Activated T-helper 2 cell treated with anti-CD3 and anti-CD28 coated beads, Interferon-gamma antibody, Interleukin-2, Interleukin-4, amounts not matched to agents 10 μg/mL and 5 μg/mL and 100 μg/mL, durations not matched to agents 14 hours and 24 hours and 36 hours (primary cell): ENCODE measurements at regions not wholly inside any gene's neighbourhood (a gene's known extent, or its start where the extent isn't known, plus 50 kb on each side); places are given as distances from the start of the nearest gene placed in this dataset.

Experiments used
- DNase-seq: peaks from one replicate; pipeline ENCODE4 v3.0.0; 2021; ENCODE audit warnings: low spot score
- H3K27ac Mint-ChIP-seq: one replicate; pipeline ENCODE4 v1.8.0; 2021; ENCODE audit warnings: mixed read lengths
- H3K27me3 Mint-ChIP-seq: one replicate; pipeline ENCODE4 v1.8.0; 2021; ENCODE audit warnings: low read depth, mixed read lengths
- H3K36me3 Mint-ChIP-seq: one replicate; pipeline ENCODE4 v1.8.0; 2021; ENCODE audit warnings: low read depth, mixed read lengths
- H3K4me1 Mint-ChIP-seq: one replicate; pipeline ENCODE4 v1.8.0; 2021; ENCODE audit warnings: low read depth, mixed read lengths
- H3K4me3 Mint-ChIP-seq: one replicate; pipeline ENCODE4 v1.8.0; 2021; ENCODE audit warnings: low read depth, mild to moderate bottlenecking, moderate library complexity, mixed read lengths
- H3K9me3 Mint-ChIP-seq: one replicate; pipeline ENCODE4 v1.8.0; 2021; ENCODE audit warnings: mixed read lengths
- intact Hi-C: fragments of 100-400 bp; cut with micrococcal nuclease; formaldehyde crosslinking; loops from one replicate; pipeline ENCODE4 v1.15.1; 2023

DNA sequence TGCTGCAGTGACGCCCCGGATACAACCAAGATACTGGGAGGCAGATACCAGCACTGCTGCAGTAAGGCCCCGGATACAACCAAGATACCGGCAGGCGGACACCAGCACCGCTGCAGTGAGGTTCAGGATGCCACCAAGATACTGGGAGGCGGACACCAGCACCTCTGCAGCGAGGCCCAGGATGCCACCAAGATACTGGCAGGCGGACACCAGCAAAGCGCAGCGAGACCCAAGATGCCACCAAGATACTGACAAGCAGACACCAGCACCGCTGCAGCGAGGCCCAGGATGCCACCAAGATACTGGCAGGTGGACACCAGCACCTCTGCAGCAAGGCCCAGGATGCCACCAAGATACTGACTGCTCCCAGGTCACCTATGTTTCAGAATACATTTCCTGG is 225.2 kb downstream of the BRD1 start:
- peaks cover 32% of the 10 kb centered on the region for H3K36me3 Mint-ChIP-seq
- peaks cover 3% of the 10 kb centered on the region for H3K4me1 Mint-ChIP-seq
- H3K27ac Mint-ChIP-seq, result no peak overlapping the region
- H3K4me3 Mint-ChIP-seq, result no peak overlapping the region
- intact Hi-C loops, result no loop called here
- H3K9me3 Mint-ChIP-seq, result peaks cover 16% of the 10 kb centered on the region
- no peaks in the 10 kb centered on the region for H3K27me3 Mint-ChIP-seq
- no peak for DNase-seq

DNA sequence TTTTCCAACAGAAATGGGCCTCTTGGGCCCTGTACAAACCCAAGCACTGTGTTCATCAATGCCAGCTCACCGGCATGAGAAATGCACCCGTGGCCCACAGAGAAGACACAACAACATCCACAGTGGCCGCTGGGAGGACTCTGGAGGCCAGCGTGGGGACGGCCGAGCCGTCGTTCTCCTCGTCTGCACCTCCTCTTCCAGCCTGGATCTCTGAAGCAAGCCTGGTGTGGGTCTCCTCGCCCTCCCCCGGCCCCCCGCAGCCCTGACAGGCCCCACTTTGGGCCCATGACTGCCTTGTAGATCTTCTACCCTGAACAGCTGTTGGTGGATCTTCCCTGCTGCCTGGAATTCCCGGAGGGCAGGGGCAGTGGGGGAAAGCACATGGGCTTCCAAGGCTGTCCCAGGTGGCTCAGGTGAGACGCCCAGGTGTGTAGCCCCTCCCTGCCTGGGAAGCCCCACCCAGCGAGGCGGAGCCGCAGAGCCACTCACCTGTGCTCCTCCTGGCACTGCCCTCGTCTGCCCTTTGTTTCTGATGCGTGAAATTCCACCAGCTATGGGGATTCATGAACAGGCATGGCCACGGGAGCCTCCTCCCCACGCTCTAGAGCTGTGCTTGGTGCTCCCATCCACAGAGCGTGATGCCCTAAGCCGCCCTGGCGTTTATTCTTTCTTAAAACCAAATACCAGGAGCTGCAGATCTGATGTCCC is 225.9 kb downstream of the BRD1 start:
- no peak overlapping the region for H3K4me3 Mint-ChIP-seq
- H3K27ac Mint-ChIP-seq, result no peak overlapping the region
- peaks cover 3% of the 10 kb centered on the region for H3K4me1 Mint-ChIP-seq
- H3K9me3 Mint-ChIP-seq, result peaks cover 16% of the 10 kb centered on the region
- intact Hi-C loops, result no loop called here
- H3K27me3 Mint-ChIP-seq, result no peaks in the 10 kb centered on the region
- DNase-seq, result no peak
- H3K36me3 Mint-ChIP-seq, result peaks cover 26% of the 10 kb centered on the region

DNA sequence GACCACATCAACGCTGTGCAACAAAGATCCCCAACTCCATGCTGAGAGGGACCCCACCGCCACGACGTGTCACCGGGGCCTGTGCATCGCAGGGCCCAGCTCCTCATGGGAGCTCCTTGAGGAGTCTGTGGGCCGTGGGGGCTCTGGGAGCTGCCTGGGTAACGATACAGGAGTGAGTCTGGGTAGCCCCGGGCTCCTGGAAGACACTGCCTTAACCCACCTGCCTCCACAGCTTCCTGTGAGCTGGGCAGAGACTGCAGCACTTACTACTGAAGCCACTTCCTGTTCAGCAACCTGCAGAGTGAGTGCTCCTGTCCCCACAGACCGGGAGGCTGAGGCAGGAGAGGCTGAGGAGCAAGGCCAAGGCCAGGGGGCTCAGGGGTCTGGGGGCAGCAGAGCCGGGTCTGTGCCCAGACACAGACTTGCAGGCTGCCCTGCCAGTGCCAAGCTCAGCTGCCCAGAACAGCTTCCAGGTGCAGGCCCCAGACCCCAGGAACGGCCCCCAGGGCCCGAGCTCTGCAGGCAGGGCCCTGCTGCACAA is 226.7 kb downstream of the BRD1 start:
- peaks cover 16% of the 10 kb centered on the region for H3K9me3 Mint-ChIP-seq
- no peaks in the 10 kb centered on the region for H3K27me3 Mint-ChIP-seq
- intact Hi-C loops, result no loop called here
- H3K4me3 Mint-ChIP-seq, result no peak overlapping the region
- H3K36me3 Mint-ChIP-seq, result peaks cover 26% of the 10 kb centered on the region
- no peak for DNase-seq
- H3K4me1 Mint-ChIP-seq, result peaks cover 3% of the 10 kb centered on the region
- H3K27ac Mint-ChIP-seq, result no peak overlapping the region

DNA sequence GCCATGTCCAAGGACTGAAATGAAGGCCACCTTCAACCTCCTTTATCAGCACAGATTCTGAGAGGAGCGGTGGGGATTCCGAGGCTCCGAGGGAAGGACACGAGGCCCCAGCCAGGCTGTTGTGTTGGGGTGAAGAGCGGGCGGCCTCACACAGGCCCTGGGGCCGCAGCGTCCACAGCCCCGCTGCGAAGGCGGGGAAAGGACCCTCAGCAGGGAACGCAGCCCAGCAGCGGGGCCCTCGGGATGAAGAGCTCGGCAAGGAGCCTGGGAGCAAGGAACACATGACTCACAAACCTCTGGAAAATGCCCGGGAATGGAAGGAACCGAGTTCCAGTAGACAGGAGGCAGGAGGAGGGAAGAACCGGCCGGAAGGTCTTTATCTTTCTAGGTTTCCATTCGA is 227.2 kb downstream of the BRD1 start:
- Mint-ChIP-seq H3K9me3 (peaks cover 15% of the 10 kb centered on the region), H3K36me3 (peaks cover 26% of the 10 kb centered on the region), H3K4me1 (peaks cover 3% of the 10 kb centered on the region), H3K27me3 (no peaks in the 10 kb centered on the region), H3K27ac (no peak overlapping the region), H3K4me3 (no peak overlapping the region)
- intact Hi-C loops, result no loop called here
- DNase-seq, result no peak

DNA sequence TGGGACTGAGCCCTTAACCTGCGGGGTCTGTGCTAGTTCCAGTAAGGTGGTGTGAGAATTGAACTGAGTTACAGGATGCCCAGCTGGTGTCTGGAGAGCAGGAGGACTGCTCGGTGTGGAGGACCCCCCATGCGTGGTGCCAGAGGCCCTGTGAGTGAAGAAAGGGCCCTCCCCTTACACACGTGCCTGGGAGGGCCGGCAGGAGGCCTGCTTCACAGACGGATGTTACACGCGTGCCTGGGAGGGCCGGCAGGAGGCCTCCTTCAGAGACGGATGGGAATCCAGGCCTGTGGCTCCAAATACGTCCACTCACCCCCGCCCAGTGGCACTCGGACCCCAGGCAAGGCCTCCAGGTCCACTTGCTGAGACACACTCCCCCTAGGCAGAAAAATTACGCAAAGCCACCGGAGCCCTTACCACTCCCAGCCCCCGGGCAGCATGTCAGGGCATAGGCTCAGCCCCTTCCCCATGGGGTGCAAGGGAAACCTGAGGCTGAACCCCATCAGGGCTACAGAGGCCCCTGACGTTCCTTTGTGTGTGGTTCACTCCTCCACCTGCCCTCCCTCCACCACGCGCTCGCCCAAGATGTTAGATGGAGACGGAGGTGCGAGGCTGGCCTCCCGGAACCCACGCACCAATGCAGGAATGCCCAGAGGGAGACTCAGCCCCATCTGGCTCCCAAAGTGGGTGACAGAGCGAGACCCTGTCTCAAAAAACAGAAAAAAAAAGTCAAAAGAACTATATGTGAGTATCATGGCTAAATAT is 227.8 kb downstream of the BRD1 start:
- no peak overlapping the region for H3K4me3 Mint-ChIP-seq
- no peak overlapping the region for H3K27ac Mint-ChIP-seq
- peaks cover 3% of the 10 kb centered on the region for H3K4me1 Mint-ChIP-seq
- no peak for DNase-seq
- intact Hi-C loops, result no loop called here
- H3K27me3 Mint-ChIP-seq, result no peaks in the 10 kb centered on the region
- peaks cover 20% of the 10 kb centered on the region for H3K36me3 Mint-ChIP-seq
- peaks cover 9% of the 10 kb centered on the region for H3K9me3 Mint-ChIP-seq

DNA sequence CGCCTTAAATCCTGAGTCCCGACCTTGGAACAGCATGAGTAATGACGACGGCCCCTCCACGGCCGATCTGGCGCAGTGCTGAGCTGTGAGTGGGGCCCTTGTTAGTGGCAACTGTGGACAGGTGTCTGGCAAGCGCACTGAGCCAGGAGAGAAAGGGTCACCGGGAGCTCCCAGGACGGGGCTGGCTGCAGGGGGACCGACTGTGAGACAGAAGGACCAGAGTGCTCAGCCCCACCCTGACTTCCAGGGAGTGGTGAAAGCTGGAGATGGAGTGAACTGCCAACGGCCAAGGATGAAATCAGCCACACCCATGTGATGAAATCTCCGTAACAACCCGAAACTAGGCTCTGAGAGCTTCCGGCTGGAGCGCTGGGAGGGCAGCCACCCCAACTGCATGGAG is 228.6 kb downstream of the BRD1 start:
- H3K36me3 Mint-ChIP-seq, result peaks cover 12% of the 10 kb centered on the region

DNA sequence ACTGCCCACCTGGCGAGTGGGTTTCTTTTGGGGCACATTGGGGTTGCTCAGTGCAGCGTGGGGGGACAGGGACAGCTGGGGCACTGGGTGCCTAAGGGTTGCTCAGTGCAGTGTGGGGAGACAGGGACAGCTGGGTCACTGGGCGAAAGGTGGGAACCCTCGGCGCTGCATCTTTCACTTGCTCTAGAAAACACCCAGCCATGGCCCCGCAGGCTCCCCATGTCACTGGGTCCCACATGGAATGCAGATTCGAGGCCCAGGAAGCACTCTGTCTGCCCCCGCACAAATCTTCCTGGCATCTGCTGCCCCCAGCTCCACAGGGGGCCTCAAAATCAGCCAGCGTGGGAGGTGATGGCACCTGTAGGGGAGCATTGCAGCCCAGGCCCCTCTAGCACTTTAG is 229.3 kb downstream of the BRD1 start:
- Mint-ChIP-seq H3K4me1 (peaks cover 3% of the 10 kb centered on the region), H3K9me3 (no peaks in the 10 kb centered on the region), H3K27me3 (no peaks in the 10 kb centered on the region), H3K27ac (no peak overlapping the region), H3K36me3 (peaks cover 5% of the 10 kb centered on the region), H3K4me3 (no peak overlapping the region)
- intact Hi-C loops, result no loop called here
- no peak for DNase-seq

More for the DNA sequence above, 228.6 kb downstream of the BRD1 start:
- Mint-ChIP-seq H3K27me3 (no peaks in the 10 kb centered on the region), H3K9me3 (peaks cover 1% of the 10 kb centered on the region), H3K4me3 (no peak overlapping the region), H3K4me1 (peaks cover 3% of the 10 kb centered on the region), H3K27ac (no peak overlapping the region)
- no peak for DNase-seq
- intact Hi-C loops, result no loop called here

DNA sequence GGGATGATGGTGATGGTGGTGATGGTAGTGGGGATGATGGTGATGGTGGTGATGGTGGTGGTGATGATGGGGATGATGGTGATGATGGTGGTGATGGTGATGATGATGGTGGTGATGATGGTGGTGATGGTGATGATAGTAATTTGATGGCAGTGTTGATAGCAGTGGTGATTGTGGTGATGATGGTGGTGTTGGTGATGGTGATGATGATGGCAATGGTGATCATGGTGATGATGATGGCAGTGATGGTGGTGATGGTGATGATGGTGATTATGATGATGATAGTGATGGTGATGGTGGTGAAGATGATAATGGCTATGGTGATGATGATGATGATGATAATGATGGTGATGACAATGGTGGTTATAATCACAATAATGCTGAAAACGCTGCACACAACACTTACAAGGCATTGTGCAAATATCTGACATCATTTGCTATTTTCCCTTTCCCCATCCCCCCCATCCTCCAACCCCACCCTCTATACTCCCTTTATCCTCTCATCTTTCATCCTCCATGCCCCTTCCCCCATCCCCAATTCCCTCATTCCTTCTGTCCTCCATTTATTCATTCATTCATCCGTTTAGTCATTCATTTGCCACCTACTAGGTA is 230.1 kb downstream of the BRD1 start:
- Mint-ChIP-seq H3K9me3 (no peaks in the 10 kb centered on the region), H3K27ac (no peak overlapping the region), H3K4me3 (no peak overlapping the region), H3K4me1 (peaks cover 3% of the 10 kb centered on the region), H3K36me3 (no peaks in the 10 kb centered on the region), H3K27me3 (no peaks in the 10 kb centered on the region)
- intact Hi-C loops, result no loop called here
- DNase-seq, result no peak

DNA sequence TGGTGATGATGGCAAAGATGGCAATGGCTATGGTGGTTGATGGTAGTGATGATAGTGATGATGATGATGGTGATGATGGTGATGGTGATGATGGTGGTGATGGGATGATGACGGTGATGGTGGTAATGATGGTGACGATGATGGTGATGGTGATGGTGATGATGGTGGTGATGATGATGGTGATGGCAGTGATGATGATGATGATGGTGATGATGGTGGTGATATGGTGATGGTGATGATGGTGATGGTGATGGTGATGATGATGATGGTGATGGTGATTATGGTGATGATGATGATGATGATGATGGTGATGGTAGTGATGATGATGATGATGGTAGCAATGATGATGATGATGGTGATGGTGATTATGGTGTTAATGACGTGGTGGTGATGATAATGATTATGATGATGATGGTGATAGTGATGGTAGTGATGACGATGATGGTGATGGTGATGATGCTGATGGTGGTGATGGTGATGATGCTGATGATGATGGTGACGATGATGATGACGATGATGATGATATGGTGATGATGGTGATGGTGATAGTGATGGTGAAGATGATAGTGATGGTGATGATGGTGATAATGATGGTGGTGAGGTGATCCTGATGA is 232.1 kb downstream of the BRD1 start:
- Mint-ChIP-seq H3K4me3 (no peak overlapping the region), H3K4me1 (no peaks in the 10 kb centered on the region), H3K36me3 (no peaks in the 10 kb centered on the region), H3K9me3 (no peaks in the 10 kb centered on the region), H3K27ac (no peak overlapping the region), H3K27me3 (no peaks in the 10 kb centered on the region)
- intact Hi-C loops, result no loop called here
- DNase-seq, result no peak

DNA sequence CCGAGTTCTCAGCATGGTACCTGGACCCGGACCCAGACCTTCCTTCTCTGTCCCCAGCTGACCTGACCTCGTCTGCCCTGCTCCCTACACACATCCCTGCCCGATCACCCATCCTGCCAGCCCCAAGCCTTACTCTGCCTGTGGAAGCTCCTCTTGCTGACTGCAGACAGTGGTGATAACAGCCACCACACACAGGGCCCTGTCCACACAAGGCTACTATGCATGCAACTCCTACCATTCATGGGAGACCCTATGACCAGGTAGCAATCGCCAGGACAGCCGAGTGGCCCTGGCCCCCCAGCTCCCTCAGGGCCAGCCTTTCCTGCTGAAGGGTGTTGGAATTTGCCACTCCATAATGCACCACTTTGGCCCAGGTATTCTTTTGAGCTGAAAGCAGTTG is 233.6 kb downstream of the BRD1 start:
- H3K27ac Mint-ChIP-seq, result no peak overlapping the region
- DNase-seq, result no peak
- intact Hi-C loops, result no loop called here
- H3K9me3 Mint-ChIP-seq, result no peaks in the 10 kb centered on the region
- H3K4me3 Mint-ChIP-seq, result no peak overlapping the region
- H3K27me3 Mint-ChIP-seq, result no peaks in the 10 kb centered on the region
- no peaks in the 10 kb centered on the region for H3K4me1 Mint-ChIP-seq
- no peaks in the 10 kb centered on the region for H3K36me3 Mint-ChIP-seq

DNA sequence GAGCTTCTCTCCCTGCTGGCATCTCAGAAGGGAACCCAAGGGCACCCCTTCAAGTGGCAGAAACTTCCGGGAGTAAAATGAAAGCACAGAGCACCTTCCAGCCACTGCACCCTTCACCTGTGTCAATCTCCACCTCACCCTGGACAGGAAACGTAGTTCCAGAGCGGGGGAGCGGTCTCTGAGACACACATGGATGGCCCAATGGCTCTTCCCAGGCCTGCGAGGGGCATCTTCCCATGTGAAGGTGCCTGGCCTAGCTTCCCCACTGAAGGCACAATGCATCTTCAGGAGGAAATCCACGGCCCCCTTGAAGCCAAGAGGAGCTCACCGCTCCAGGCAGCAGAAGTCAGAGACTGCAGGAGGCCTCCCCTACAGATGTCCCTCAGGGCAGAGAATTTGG is 234.2 kb downstream of the BRD1 start:
- no peaks in the 10 kb centered on the region for H3K36me3 Mint-ChIP-seq
- DNase-seq, result no peak
- no peaks in the 10 kb centered on the region for H3K27me3 Mint-ChIP-seq
- no peak overlapping the region for H3K4me3 Mint-ChIP-seq
- H3K27ac Mint-ChIP-seq, result no peak overlapping the region
- H3K9me3 Mint-ChIP-seq, result no peaks in the 10 kb centered on the region
- H3K4me1 Mint-ChIP-seq, result no peaks in the 10 kb centered on the region
- intact Hi-C loops, result no loop called here

DNA sequence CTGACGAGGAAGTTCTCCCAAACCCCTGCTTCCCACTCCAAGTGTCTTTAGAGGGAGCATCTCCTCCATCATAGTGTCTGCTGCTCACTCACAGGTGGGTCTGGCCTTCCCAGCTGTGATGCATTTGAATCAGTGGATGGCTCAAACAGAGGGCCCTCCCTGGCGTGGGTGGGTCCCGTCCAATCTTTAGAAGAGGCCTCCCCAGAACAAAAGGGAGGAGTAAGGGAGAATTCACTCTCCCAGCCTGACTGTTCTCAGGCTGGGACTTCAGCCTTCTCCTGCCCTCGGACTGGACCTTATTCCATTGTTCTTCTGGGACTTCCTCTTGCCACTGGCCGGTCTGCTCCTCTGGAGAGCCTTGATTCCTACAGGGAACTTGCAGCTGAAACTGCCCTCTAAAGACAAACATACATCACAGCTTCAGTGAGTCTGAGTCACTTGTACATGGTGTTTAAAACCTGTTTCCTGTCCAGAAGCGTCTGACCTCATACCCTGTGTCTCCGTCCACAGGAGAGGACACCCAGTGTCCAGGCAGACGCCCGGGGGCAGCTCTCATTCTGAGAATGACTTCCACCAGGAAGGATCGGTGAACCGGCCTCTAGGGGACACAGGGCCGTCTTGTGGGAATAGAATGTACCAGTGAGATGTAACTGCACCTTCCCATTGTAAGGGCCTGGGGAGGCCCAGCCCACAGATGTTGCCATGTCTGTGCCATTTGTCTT is 234.7 kb downstream of the BRD1 start:
- Mint-ChIP-seq H3K4me1 (no peaks in the 10 kb centered on the region), H3K9me3 (no peaks in the 10 kb centered on the region), H3K27me3 (no peaks in the 10 kb centered on the region), H3K27ac (no peak overlapping the region), H3K4me3 (no peak overlapping the region), H3K36me3 (no peaks in the 10 kb centered on the region)
- DNase-seq, result no peak
- intact Hi-C loops, result no loop called here
